Endothelial cell (in vitro differentiated cells): ENCODE measurements at regions not wholly inside any gene's neighbourhood (a gene's known extent, or its start where the extent isn't known, plus 50 kb on each side); places are given as distances from the start of the nearest gene placed in this dataset.

Experiments
- DNase-seq: peaks from one replicate; pipeline ENCODE4 v3.0.0; 2021; ENCODE audit warnings: low spot score
- H3K27ac Mint-ChIP-seq: one replicate; pipeline ENCODE4 v1.8.0; 2021; ENCODE audit warnings: mixed read lengths, inconsistent platforms; ENCODE audit not compliant: unreplicated experiment
- H3K27me3 Mint-ChIP-seq: one replicate; pipeline ENCODE4 v1.8.0; 2021; ENCODE audit warnings: mild to moderate bottlenecking, moderate library complexity, mixed read lengths, inconsistent platforms; ENCODE audit not compliant: unreplicated experiment
- H3K36me3 Mint-ChIP-seq: one replicate; pipeline ENCODE4 v1.8.0; 2021; ENCODE audit warnings: mild to moderate bottlenecking, low read depth, mixed read lengths, inconsistent platforms; ENCODE audit not compliant: unreplicated experiment
- H3K4me1 Mint-ChIP-seq: one replicate; pipeline ENCODE4 v1.8.0; 2021; ENCODE audit warnings: mild to moderate bottlenecking, mixed read lengths, inconsistent platforms; ENCODE audit not compliant: unreplicated experiment
- H3K4me3 Mint-ChIP-seq: one replicate; pipeline ENCODE4 v1.8.0; 2021; ENCODE audit warnings: mild to moderate bottlenecking, mixed read lengths, inconsistent platforms; ENCODE audit not compliant: unreplicated experiment
- H3K9me3 Mint-ChIP-seq: one replicate; pipeline ENCODE4 v1.8.0; 2021; ENCODE audit warnings: mixed read lengths, inconsistent platforms; ENCODE audit not compliant: unreplicated experiment
- CTCF ChIP-seq: fragments of 200-600 bp; sonication (generic); IDR thresholded peaks from one replicate; pipeline ENCODE4 v1.5.0; 2021; ENCODE audit warnings: antibody characterized with exemption; ENCODE audit not compliant: unreplicated experiment

DNA sequence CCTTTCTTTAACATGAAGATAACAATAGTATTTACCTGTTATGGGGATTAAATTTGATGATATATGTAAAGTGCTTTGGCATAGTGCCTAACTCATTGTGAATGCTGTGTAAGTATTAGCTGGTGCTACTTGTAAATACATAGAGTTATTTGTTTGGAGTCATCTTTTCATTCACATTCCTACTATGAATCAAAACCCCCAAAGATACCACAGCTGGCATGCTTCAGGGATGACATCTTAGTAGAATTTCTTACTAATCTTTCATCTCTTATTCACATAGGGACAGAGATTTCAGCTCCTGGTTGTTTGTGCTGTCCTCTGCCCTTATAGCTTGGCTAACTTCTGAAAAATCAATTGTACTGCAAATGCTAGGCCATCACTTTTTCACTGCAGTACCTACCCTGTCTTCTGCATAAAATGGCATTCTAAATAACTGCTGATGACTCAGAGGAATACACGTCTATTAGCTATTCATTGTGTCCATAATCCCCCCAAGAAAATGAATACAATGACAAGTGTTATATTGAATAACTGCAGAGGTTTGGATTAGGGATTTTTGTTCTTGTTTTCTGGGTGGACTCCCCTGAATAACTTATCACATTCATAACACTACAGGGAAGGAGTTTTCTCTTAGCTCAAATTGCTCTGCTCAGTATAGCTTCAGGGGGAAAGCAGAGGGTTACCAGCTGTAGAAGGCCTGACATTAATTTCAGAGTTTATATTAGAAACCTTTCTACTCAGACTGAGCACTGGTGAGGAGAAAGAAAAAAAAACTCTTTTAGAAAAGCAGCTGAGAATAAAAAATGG is 192.2 kb upstream of the C9orf72 start:
- H3K9me3 Mint-ChIP-seq: no peaks in the 10 kb centered on the region
- H3K4me3 Mint-ChIP-seq: no peak overlapping the region
- H3K27me3 Mint-ChIP-seq: no peaks in the 10 kb centered on the region
- H3K27ac Mint-ChIP-seq: no peak overlapping the region
- peaks cover 2% of the 10 kb centered on the region for H3K4me1 Mint-ChIP-seq
- H3K36me3 Mint-ChIP-seq: no peaks in the 10 kb centered on the region
- TF ChIP-seq CTCF: no peak
- no peak for DNase-seq

DNA sequence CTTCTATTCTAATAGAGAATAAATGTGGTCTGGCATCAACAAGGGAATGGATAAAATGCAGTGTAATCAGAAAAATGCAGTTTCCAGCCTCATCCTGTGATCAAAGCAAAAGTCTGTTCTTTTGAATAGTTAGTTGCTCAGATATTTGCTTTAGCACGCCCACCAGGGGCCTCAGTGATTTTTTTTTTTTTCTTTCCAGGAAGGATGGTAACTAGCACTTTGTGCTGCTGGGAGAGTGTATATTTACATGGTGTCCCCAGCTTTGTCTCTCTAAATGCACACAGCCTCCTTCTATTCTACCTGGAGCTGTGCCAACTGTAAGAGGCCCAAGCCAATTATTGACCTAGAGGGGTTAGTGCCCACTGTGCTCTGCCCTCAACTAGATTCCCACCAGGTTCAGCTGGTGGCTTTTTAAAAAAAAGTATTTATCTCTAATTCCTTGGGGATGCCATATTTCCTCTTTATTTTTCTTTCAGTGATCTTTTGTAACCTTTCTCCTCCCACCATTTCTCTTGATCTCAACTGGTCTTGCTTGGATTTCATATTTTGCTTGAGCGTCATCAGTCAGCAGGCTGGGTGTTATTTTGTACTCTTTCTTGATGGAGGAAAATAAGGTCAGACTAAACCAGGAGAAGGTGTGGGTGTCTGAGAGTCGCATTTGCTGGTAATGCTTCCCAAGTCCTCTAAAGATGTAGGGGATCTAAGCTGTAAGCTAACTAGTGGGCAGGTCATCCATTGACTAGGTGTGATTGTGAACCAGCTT is 193.0 kb upstream of the C9orf72 start:
- H3K27ac Mint-ChIP-seq: no peak overlapping the region
- H3K4me3 Mint-ChIP-seq: no peak overlapping the region
- H3K27me3 Mint-ChIP-seq: no peaks in the 10 kb centered on the region
- H3K9me3 Mint-ChIP-seq: no peaks in the 10 kb centered on the region
- TF ChIP-seq CTCF: no peak
- no peaks in the 10 kb centered on the region for H3K36me3 Mint-ChIP-seq
- no peak for DNase-seq
- peaks cover 2% of the 10 kb centered on the region for H3K4me1 Mint-ChIP-seq

DNA sequence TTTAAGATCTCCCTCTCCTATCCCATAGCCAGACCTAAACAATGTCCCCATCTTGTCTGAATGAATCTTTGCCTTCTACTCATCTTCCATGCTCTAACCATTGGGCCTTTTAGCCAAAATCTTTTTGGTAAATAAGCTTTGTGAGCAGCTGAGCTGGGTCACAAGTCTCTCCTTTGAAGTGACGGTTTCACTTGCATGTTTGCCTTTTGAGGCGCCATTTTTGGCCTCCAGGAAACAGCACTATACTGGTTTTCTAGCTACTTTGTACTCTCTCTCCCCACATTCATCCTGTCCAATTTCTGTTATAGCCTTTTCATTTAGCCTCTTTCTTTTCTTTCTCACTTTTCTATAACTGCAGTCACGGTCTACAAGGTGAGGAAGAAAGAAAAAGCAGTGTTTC is 195.5 kb upstream of the C9orf72 start:
- no peak overlapping the region for H3K27ac Mint-ChIP-seq
- H3K4me3 Mint-ChIP-seq: no peak overlapping the region
- DNase-seq: no peak
- no peaks in the 10 kb centered on the region for H3K36me3 Mint-ChIP-seq
- no peaks in the 10 kb centered on the region for H3K27me3 Mint-ChIP-seq
- H3K4me1 Mint-ChIP-seq: peaks cover 2% of the 10 kb centered on the region
- H3K9me3 Mint-ChIP-seq: no peaks in the 10 kb centered on the region
- no peak for TF ChIP-seq CTCF

GRCh38 chr9:27770541-27770940 is 197.3 kb upstream of the C9orf72 start:
- no peak overlapping the region for H3K4me3 Mint-ChIP-seq
- H3K27ac Mint-ChIP-seq: no peak overlapping the region
- no peak for DNase-seq
- no peaks in the 10 kb centered on the region for H3K27me3 Mint-ChIP-seq
- no peaks in the 10 kb centered on the region for H3K36me3 Mint-ChIP-seq
- no peak for TF ChIP-seq CTCF
- H3K9me3 Mint-ChIP-seq: no peaks in the 10 kb centered on the region
- peaks cover 2% of the 10 kb centered on the region for H3K4me1 Mint-ChIP-seq
